ENCODE measurements at regions not wholly inside any gene's neighbourhood (a gene's known extent, or its start where the extent isn't known, plus 50 kb on each side); places are given as distances from the start of the nearest gene placed in this dataset.

- no peak overlapping the region for H3K27ac ChIP-seq
- TF ChIP-seq, protein P1, sequence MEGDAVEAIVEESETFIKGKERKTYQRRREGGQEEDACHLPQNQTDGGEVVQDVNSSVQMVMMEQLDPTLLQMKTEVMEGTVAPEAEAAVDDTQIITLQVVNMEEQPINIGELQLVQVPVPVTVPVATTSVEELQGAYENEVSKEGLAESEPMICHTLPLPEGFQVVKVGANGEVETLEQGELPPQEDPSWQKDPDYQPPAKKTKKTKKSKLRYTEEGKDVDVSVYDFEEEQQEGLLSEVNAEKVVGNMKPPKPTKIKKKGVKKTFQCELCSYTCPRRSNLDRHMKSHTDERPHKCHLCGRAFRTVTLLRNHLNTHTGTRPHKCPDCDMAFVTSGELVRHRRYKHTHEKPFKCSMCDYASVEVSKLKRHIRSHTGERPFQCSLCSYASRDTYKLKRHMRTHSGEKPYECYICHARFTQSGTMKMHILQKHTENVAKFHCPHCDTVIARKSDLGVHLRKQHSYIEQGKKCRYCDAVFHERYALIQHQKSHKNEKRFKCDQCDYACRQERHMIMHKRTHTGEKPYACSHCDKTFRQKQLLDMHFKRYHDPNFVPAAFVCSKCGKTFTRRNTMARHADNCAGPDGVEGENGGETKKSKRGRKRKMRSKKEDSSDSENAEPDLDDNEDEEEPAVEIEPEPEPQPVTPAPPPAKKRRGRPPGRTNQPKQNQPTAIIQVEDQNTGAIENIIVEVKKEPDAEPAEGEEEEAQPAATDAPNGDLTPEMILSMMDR (IDR thresholded peaks at IDR 0.05), result no peak
- no peak for TF ChIP-seq ZFX (IDR thresholded peaks at IDR 0.05; ENCODE audit: borderline replicate concordance)
These were observed 94.8 kb upstream of the DCLK2 start for GRCh38 chr4:149983401-149983800.

DNA sequence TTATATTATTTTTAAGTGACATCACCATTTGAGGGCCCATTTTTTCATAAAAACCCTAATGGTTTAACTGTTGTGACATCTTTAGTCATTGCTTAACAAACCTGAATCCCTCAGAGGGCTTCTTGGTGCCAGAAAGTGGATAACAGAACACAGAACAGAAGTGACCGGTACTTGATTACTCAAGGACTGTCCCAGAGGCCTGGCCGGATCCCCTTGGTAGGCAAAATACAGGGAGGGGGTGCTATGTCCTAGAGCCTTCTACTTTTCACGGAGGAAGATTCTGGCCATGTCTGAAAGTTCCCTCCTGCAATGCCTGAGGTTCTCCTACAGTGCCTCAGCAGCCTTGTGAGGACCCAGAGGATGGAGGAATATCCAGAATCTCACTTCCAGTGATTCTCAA, 94.3 kb upstream of the DCLK2 start:
- TF ChIP-seq ZFX (IDR thresholded peaks at IDR 0.05; ENCODE audit: borderline replicate concordance), result no peak
- TF ChIP-seq, protein P1 (IDR thresholded peaks at IDR 0.05), result no peak
- H3K27ac ChIP-seq, result no peak overlapping the region

GRCh38 chr4:149985981-149986380, 92.3 kb upstream of the DCLK2 start:
- TF ChIP-seq ZFX (IDR thresholded peaks at IDR 0.05; ENCODE audit: borderline replicate concordance), result no peak
- TF ChIP-seq, protein P1 (IDR thresholded peaks at IDR 0.05), result no peak
- no peak overlapping the region for H3K27ac ChIP-seq

DNA sequence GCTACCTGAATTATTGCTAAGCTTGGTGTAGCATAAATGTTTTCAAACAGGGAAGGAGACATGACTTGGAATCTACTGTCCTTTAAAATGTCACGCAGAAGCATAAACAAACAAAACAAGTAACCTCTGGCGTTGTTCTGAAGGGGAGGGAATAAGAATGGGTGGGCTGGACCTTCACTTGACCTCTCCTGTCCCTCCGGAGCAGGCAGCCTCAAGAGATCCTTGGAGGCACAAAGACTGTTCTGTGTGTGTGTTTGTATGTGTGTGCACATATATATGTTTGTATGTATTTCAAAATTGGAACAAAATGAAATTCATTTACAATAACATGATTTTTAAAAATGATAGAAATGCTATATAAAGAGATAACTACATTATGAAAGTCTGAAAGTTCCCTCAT, 91.3 kb upstream of the DCLK2 start:
- no peak for TF ChIP-seq ZFX (IDR thresholded peaks at IDR 0.05; ENCODE audit: borderline replicate concordance)
- TF ChIP-seq, protein P1 (IDR thresholded peaks at IDR 0.05), result no peak
- no peak overlapping the region for H3K27ac ChIP-seq

- TF ChIP-seq ZFX (IDR thresholded peaks at IDR 0.05; ENCODE audit: borderline replicate concordance), result no peak
- TF ChIP-seq, protein P1 (IDR thresholded peaks at IDR 0.05), result no peak
- no peak overlapping the region for H3K27ac ChIP-seq
These were observed 90.7 kb upstream of the DCLK2 start for GRCh38 chr4:149987330-149988086.

- H3K27ac ChIP-seq, result no peak overlapping the region
- no peak for TF ChIP-seq ZFX (IDR thresholded peaks at IDR 0.05; ENCODE audit: borderline replicate concordance)
- TF ChIP-seq, protein P1 (IDR thresholded peaks at IDR 0.05), result no peak
These were observed 90.2 kb upstream of the DCLK2 start for GRCh38 chr4:149988087-149988410.

DNA sequence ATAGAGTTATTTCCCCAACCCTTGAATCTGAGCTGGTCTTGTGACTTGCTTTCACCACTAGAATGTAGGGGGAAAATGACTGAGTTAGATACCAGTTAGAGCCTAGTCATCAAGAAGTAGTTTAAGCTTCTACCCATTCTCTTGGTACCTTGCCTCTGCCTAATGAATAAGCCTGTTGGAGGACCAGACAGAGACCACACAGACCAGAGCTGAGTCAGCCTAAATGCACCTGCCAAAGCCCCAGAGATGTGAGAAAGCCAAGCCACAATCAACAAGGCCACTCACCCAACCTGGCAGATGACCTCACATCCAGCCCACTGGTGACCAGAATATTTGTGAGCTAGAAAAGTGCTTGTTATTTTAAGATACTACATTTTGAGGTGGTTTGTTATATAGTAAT, 85.2 kb upstream of the DCLK2 start:
- no peak for TF ChIP-seq ZFX (IDR thresholded peaks at IDR 0.05; ENCODE audit: borderline replicate concordance)
- TF ChIP-seq, protein P1 (IDR thresholded peaks at IDR 0.05), result no peak

More for the DNA sequence above, 85.2 kb upstream of the DCLK2 start:
- no peak overlapping the region for H3K27ac ChIP-seq

All from 22Rv1 (cell line).